GF-D8 (cell line): ENCODE measurements at regions not wholly inside any gene's neighbourhood (a gene's known extent, or its start where the extent isn't known, plus 50 kb on each side); places are given as distances from the start of the nearest gene placed in this dataset.
"Not testable (repeated sequence)": the region's sequence is repeated elsewhere in the genome, so short reads cannot be mapped to it uniquely, and the experiment has no call there.

Source experiments
- DNase-seq: peaks from one replicate; lab custom pipeline; 2025; lab: John Stamatoyannopoulos, UW

DNA sequence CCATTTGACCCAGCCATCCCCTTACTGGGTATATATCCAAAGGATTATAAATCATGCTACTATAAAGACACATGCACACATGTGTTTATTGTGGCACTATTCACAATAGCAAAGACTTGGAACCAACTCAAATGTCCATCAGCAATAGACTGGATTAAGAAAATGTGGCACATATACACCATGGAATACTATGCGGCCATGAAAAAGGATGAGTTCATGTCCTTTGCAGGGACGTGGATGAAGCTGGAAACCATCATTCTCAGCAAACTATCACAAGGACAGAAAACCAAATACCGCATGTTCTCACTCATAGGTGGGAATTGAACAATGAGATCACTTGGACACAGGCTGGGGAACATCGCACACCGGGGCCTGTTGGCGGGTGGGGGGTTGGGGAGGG is 913.4 kb upstream of the DIAPH2 start:
- DNase-seq, result not testable (repeated sequence)

GRCh38 chrX:95791876-95792275 is 892.8 kb upstream of the DIAPH2 start:
- no peak for DNase-seq

- DNase-seq, result no peak
Observed at GRCh38 chrX:95797344-95797743, 887.3 kb upstream of the DIAPH2 start.

DNA sequence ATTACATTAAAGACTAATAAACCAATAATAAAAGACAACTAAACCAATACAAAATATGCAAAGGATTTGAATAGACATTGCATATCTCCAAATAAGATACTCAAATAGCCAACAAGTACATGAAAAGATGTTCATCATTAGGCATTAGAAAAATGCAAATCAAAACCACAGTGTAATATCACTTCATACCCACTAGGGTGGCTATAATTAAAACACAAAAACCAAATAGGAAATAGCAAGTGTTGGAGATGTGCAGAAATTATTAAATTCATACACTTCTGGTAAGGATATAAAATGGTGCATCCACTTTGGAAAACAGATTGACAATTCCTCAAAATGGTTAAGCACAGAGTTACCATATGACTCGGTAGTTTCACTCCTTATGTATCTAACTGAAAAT is 860.8 kb upstream of the DIAPH2 start:
- DNase-seq, result no peak

DNA sequence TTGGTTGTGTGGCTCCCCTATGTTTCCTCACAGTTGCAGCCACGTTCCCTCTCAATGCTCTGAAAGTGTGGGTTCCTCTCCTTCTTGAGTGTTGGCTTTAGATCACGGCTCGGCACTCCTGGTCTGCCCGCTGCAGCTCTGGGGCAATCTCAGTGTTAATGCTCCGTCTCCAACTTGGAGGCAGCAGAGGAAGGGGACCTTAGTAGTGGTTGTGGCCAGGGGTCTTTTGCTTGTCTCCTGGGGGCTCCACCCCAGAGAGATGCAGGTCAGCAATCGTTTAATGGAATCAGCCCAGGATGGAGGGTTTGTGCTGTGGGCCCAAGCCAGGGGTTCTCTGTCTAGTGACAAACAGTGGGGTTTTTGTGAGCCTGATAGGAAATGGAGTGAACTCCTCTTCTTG is 849.4 kb upstream of the DIAPH2 start:
- no peak for DNase-seq

- no peak for DNase-seq
Observed at GRCh38 chrX:95836517-95836916, 848.1 kb upstream of the DIAPH2 start.

GRCh38 chrX:95841863-95842262 is 842.8 kb upstream of the DIAPH2 start:
- no peak for DNase-seq

DNA sequence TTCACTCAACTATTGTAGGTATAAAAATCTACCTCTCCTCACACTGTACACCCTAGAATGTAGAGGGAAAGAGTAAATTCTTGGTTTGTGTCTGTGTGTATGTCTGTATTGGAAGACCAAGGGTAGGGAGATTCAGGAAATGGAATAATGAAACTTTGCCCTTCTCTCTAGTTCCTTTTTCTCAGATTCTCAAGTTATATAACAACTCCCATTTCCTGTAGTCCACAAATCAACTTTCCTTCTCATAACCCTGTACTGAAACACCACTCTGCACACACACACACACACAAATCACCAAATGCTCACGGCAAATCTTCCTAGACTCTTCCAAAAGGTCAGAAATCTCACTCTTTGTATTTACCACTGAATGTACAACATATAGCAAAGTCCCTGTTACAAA is 824.5 kb upstream of the DIAPH2 start:
- DNase-seq, result no peak

- DNase-seq, result no peak
Observed at GRCh38 chrX:95875661-95876060, 809.0 kb upstream of the DIAPH2 start.

DNA sequence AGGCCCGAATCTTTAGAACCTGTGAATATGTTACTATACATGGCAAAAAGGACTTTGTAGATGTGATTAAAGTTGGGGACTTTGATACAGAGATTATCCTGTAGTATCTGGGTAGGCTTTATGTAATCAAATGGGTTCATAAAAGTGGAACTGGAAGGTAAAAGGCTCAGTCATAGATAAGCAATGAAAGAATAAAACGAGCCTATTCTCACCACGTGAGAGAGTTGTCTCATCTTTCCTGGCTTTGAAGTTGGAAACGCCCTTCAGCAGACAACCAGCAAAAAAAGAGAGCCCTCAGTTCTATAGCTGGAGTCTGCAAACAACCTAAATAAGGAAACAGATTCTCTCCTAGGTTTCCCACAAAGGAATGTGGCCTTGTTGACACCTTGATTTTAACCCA is 805.8 kb upstream of the DIAPH2 start:
- DNase-seq, result no peak

DNA sequence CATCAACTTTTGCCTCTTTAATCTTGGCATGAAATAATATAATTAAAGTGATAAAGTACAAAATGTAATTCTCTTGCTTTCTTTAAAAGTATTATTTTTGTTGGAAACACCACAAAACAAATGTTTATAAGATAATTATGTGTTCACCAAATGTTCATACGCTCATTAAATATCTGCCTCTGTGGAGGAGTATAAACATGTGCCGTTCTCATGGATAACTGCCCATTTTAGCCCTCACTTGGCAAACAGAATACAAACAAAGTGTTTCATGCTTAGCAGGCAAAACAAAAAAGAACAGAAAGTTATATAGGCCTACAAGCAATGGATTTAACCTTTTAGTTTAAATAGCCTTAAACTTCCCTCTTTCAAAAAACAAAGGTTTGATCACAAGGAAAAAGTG is 800.5 kb upstream of the DIAPH2 start:
- DNase-seq, result no peak

DNA sequence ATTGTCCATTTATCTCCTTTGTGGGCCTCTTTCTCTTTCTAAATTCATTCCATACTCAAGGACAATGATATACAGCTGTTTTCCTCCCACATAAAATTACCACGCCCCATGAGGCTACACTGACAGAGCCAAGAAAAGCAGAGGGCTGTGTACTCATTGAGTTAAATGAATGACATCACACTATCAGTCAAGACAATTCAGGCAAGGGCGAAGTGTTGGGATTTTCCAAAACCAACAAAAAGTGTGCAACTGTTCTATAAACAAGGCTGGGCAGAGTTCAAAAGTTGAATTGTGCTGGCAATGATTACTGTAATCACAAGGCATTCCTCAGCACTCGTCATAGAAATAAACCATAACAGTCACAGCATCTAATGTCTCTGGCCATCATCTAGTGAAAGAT is 799.6 kb upstream of the DIAPH2 start:
- DNase-seq, result no peak

DNA sequence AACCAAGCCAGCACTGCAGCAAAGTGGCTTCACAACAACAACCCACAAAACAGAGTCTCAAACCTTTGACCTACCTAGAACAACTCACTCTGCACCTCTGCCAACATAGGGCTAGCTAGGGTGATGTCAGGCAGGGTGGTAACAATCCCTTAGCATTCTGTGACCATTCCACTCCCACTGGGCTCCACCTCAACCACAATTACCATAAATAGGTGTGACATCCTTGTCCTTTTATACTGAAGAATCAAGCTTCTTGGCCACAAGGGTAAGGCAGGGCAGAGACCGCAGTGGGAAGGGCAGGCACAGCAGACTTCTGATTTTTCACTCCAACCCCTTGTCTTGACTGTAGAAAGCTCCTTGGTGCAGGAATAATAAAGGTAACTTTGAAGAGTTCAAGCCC is 795.4 kb upstream of the DIAPH2 start:
- DNase-seq, result no peak

DNA sequence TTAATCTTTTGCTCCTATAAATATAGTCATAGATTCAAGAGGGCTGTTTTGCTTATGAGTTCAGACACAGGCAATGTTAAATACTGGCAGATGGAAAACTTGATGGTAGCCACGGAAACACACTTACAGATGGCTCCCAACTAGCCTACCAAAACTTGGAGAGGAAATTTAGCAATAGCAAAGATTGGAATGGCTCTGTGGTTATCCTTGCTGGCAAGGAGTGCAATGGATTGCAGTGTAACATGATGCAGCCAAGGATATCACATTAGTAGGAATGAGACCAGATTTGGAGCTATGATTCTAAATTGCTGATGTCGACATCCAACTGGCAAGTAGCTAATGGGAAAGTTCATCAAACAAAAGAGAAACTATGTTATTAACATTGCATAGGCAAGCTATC is 791.0 kb upstream of the DIAPH2 start:
- no peak for DNase-seq

DNA sequence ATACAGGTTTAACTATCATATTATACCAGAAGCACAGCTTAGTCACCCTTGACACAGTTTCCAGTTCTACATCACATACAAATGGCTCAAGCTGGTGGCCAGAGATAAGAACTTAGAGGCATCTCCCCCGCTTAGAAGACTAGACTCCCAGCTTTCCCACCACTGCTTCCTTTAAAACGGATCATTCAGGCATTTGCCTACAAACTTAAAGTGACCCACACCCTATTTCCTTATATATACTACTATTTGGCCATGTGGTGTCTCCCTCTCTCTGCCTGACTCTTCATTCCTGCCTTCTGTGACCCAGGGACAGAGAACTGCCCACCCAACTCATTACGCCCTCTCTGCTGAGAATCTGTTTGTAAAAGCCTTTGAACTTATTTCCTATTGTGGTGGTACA is 781.2 kb upstream of the DIAPH2 start:
- DNase-seq, result no peak

GRCh38 chrX:95903975-95904374 is 780.7 kb upstream of the DIAPH2 start:
- DNase-seq, result no peak

GRCh38 chrX:95907081-95907480 is 777.6 kb upstream of the DIAPH2 start:
- no peak for DNase-seq

DNA sequence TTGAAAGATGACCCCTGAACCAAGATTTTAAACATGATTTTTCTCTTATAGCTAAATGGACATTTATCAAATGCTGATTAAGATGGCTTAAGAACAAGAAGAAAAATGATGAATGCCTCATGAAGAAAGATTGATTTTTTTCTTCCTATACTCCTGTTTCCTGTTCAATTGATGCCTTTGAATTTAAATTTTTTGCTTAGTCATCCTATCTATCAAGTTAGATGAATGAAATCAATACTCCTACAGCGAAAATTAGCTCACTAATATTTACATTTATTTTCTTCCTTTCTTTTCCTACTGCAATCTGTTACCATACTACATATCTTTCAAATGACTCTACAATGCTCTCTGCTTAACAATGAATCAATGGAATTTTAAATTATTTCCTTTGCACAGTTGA is 773.6 kb upstream of the DIAPH2 start:
- no peak for DNase-seq

- DNase-seq, result no peak
Observed at GRCh38 chrX:95919605-95920004, 765.0 kb upstream of the DIAPH2 start.

GRCh38 chrX:95945528-95945927 is 739.1 kb upstream of the DIAPH2 start:
- no peak for DNase-seq

- DNase-seq, result no peak
Observed at GRCh38 chrX:95949588-95949987, 735.1 kb upstream of the DIAPH2 start.

- DNase-seq, result no peak
Observed at GRCh38 chrX:95950679-95951078, 734.0 kb upstream of the DIAPH2 start.

DNA sequence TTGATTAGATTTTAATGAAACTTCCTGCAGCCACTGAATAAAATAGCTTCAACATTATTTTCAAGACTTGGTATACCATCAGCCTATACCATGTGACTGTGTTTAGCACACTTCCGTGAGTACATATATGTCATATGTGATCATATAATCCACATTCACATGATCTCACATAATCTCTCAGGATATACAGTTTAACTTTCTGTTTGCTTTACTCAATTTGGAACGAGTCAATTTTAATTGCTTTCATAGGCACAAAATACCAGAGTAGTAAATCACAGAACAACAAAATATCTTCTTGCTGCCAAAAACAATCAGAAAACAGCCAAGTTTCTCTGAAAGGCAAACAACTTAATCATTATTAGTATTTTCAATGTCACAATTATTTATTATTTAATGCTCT is 731.1 kb upstream of the DIAPH2 start:
- DNase-seq, result no peak

DNA sequence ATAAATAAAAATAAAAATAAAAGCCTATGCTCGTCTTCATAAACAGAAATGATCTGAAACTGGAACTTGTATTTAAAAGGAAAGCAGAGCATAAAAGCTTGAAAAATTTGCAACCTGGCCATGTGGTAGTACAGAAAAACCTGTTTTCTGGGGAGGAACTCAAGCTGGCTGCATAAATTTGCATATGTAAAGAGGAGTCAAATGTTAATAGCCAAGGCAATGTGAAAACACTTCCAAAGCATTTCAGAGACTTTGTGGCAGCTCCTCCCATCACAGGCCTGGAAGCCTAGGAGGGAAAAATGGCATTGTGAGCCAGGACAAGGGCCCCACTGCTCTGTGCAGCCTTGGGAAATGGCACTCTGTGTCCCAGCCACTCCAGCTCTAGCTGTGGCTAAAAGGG is 727.9 kb upstream of the DIAPH2 start:
- no peak for DNase-seq

DNA sequence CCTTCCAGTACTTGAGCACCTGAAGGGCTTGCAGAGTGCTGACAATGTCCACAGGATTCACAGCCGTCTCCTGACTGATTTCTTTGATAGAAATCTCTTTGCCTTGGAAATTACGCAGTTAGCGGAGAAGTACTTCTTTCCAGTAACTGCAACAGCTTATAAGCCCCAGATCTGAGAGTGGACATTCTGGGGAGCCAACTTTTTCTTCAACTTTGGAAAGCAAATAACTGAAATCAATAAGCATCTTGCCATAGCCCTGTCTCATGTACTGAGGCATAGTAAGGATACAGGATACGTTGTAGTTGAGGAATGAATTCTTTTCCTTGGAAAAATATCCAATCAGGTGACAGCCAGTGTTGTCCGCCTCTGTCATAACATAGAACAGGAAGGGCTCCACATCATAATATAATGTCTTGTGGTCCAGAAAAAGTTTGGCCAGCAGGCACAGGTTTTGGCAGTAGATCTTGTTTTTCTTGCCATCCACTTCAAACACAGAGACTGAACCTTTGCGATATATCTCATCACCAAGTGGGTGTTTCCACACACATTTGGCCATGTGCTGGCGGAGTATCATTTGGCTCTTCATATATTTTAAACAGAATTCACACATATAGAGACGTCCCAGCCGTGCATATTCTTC is 711.1 kb upstream of the DIAPH2 start:
- not testable (repeated sequence) for DNase-seq
